SK-N-SH treated with all-trans-retinoic acid at 6 μM for 48 hours (cell line): ENCODE measurements at regions not wholly inside any gene's neighbourhood (a gene's known extent, or its start where the extent isn't known, plus 50 kb on each side); places are given as distances from the start of the nearest gene placed in this dataset.

Experiments used
- ATAC-seq: fragments of 200-7000 bp; cut with Tn5 transposase; 3 replicates; pipeline ENCODE4 v1.9.1; 2020; ENCODE audit warnings: mild to moderate bottlenecking, moderate library complexity
- ARNTL ChIP-seq: fragments of 450-650 bp; formaldehyde crosslinking; IDR thresholded peaks from 2 replicates; pipeline ENCODE4 v1.5.0; 2020; ENCODE audit warnings: low read depth, mild to moderate bottlenecking, moderate library complexity, borderline replicate concordance
- BACH2 ChIP-seq: fragments of 250-450 bp; sonication (Bioruptor Pico); IDR thresholded peaks from 2 replicates; pipeline ENCODE4 v1.9.0; 2021; ENCODE audit warnings: mild to moderate bottlenecking, borderline replicate concordance
- CREB5 ChIP-seq: fragments of 250-450 bp; sonication (Bioruptor Pico); IDR thresholded peaks from 2 replicates; pipeline ENCODE4 v1.5.1; 2020; ENCODE audit warnings: low read depth, mild to moderate bottlenecking, moderate library complexity
- CSDC2 ChIP-seq: fragments of 250-450 bp; sonication (Bioruptor Pico); IDR thresholded peaks from 2 replicates; pipeline ENCODE4 v1.5.0; 2020; ENCODE audit warnings: mild to moderate bottlenecking, moderate library complexity
- CSRNP3 ChIP-seq: fragments of 250-450 bp; sonication (Bioruptor Pico); IDR thresholded peaks from 2 replicates; pipeline ENCODE4 v1.5.1; 2021; ENCODE audit warnings: mild to moderate bottlenecking, moderate library complexity
- ISL1 ChIP-seq: fragments of 250-450 bp; sonication (Bioruptor Pico); IDR thresholded peaks from 2 replicates; pipeline ENCODE4 v2.1.2; 2022; ENCODE audit warnings: mild to moderate bottlenecking, moderate library complexity
- OSR1 ChIP-seq: fragments of 250-450 bp; sonication (Bioruptor Pico); IDR thresholded peaks from 2 replicates; pipeline ENCODE4 v1.8.0; 2022; ENCODE audit warnings: moderate library complexity, mild to moderate bottlenecking, inconsistent platforms
- PATZ1 ChIP-seq: fragments of 250-450 bp; sonication (Bioruptor Pico); IDR thresholded peaks from 2 replicates; pipeline ENCODE4 v1.8.0; 2020; ENCODE audit warnings: mild to moderate bottlenecking, moderate library complexity, borderline replicate concordance
- POU6F1 ChIP-seq: fragments of 250-450 bp; sonication (Bioruptor Pico); IDR thresholded peaks from 2 replicates; pipeline ENCODE4 v1.8.0; 2021; ENCODE audit warnings: low read depth, mild to moderate bottlenecking, moderate library complexity, borderline replicate concordance
- PPARA ChIP-seq: fragments of 250-450 bp; sonication (Bioruptor Pico); IDR thresholded peaks from 2 replicates; pipeline ENCODE4 v1.5.0; 2020; ENCODE audit warnings: mild to moderate bottlenecking, borderline replicate concordance
- RARB ChIP-seq: fragments of 250-450 bp; sonication (Bioruptor Pico); IDR thresholded peaks from 2 replicates; pipeline ENCODE4 v1.8.0; 2021; ENCODE audit warnings: mild to moderate bottlenecking, moderate library complexity
- SNAI2 ChIP-seq: fragments of 250-450 bp; sonication (Bioruptor Pico); IDR thresholded peaks from 2 replicates; pipeline ENCODE4 v1.5.0; 2020; ENCODE audit warnings: mild to moderate bottlenecking, moderate library complexity
- TCF4 ChIP-seq: fragments of 250-450 bp; sonication (Bioruptor Pico); IDR thresholded peaks from 2 replicates; pipeline ENCODE4 v1.8.0; 2021; ENCODE audit warnings: mild to moderate bottlenecking, moderate library complexity, borderline replicate concordance
- TOX ChIP-seq: fragments of 250-450 bp; sonication (Bioruptor Pico); IDR thresholded peaks from 2 replicates; pipeline ENCODE4 v1.8.0; 2021; ENCODE audit warnings: mild to moderate bottlenecking, moderate library complexity, borderline replicate concordance
- TSHZ2 ChIP-seq: fragments of 250-450 bp; sonication (Bioruptor Pico); IDR thresholded peaks from 2 replicates; pipeline ENCODE4 v1.5.0; 2020; ENCODE audit warnings: mild to moderate bottlenecking, moderate library complexity
- ZFP3 ChIP-seq: fragments of 250-450 bp; sonication (Bioruptor Pico); IDR thresholded peaks from 2 replicates; pipeline ENCODE4 v1.5.0; 2020; ENCODE audit warnings: mild to moderate bottlenecking, moderate library complexity
- ZNF565 ChIP-seq: fragments of 450-650 bp; formaldehyde crosslinking; conservative IDR thresholded peaks from 2 replicates; pipeline ENCODE4 v1.5.0; 2020; ENCODE audit warnings: low read depth, mild to moderate bottlenecking, moderate library complexity
- ZNF70 ChIP-seq: fragments of 450-650 bp; formaldehyde crosslinking; IDR thresholded peaks from 2 replicates; pipeline ENCODE4 v1.5.0; 2020; ENCODE audit warnings: mild to moderate bottlenecking, moderate library complexity
- ZNF8 ChIP-seq: fragments of 450-650 bp; formaldehyde crosslinking; IDR thresholded peaks from 2 replicates; pipeline ENCODE4 v1.5.0; 2020; ENCODE audit warnings: mild to moderate bottlenecking, moderate library complexity

- TF ChIP-seq ZNF8 (CRISPR knock-in tag): no peak
- TF ChIP-seq ZFP3 (CRISPR knock-in tag): no peak
- no peak for TF ChIP-seq ISL1 (CRISPR knock-in tag)
- no peak for TF ChIP-seq CSRNP3 (CRISPR knock-in tag)
- TF ChIP-seq ZNF70 (CRISPR knock-in tag): no peak
- TF ChIP-seq SNAI2 (CRISPR knock-in tag): no peak
- no peak for TF ChIP-seq PATZ1 (CRISPR knock-in tag)
- no peak for TF ChIP-seq ZNF565
- TF ChIP-seq TSHZ2 (CRISPR knock-in tag): no peak
- TF ChIP-seq PPARA: no peak
- no peak for TF ChIP-seq OSR1 (CRISPR knock-in tag)
- no peak for TF ChIP-seq TCF4
- no peak for TF ChIP-seq CSDC2
- no peak for TF ChIP-seq CREB5
- TF ChIP-seq, all 23 proteins: peak for 0
- ATAC-seq: no peak
Measured at GRCh38 chr9:7454624-7455023, 345.0 kb downstream of the DMAC1 start.

GRCh38 chr9:7452378-7452777, 347.2 kb downstream of the DMAC1 start:
- ATAC-seq: no peak
- TF ChIP-seq ZNF8 (CRISPR knock-in tag): no peak
- no peak for TF ChIP-seq ZNF565
- no peak for TF ChIP-seq TSHZ2 (CRISPR knock-in tag)
- no peak for TF ChIP-seq PPARA
- TF ChIP-seq ARNTL (CRISPR knock-in tag): no peak
- TF ChIP-seq CREB5: no peak
- no peak for TF ChIP-seq OSR1 (CRISPR knock-in tag)
- no peak for TF ChIP-seq TOX (CRISPR knock-in tag)
- no peak for TF ChIP-seq RARB (CRISPR knock-in tag)
- no peak for TF ChIP-seq CSRNP3 (CRISPR knock-in tag)
- no peak for TF ChIP-seq ZNF70 (CRISPR knock-in tag)
- TF ChIP-seq CSDC2: no peak
- TF ChIP-seq POU6F1 (CRISPR knock-in tag): no peak
- TF ChIP-seq BACH2: no peak
